COLO668 (cell line): ENCODE measurements at regions not wholly inside any gene's neighbourhood (a gene's known extent, or its start where the extent isn't known, plus 50 kb on each side); places are given as distances from the start of the nearest gene placed in this dataset.
"Not testable (repeated sequence)": the region's sequence is repeated elsewhere in the genome, so short reads cannot be mapped to it uniquely, and the experiment has no call there.

Experiments
- DNase-seq: peaks from one replicate; lab custom pipeline; 2025; ENCODE audit not compliant: unreplicated experiment; lab: John Stamatoyannopoulos, UW

- peak; percentile 17 for DNase-seq
Measured at GRCh38 chr2:67895227-67895941, 167.4 kb downstream of the C1D start.

DNA sequence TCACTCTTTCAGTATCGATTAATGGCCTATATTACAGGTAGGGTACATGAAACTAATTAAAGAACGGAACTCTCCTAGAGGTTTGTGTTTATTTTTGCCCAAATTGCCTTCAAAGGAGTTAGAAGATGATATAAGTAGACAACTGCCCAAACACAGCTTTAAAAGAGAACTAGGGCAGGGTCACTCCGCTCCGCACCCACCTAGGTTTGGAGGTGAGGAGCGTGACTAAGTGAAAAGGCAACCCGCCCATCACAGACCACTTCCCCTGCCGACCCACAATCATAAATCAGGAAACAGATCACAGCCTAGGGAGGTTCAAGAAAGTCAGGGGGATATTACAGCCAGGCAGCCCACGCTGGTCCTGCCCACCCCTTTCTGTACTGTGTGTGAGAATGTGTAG, 166.7 kb downstream of the C1D start:
- no peak for DNase-seq

DNA sequence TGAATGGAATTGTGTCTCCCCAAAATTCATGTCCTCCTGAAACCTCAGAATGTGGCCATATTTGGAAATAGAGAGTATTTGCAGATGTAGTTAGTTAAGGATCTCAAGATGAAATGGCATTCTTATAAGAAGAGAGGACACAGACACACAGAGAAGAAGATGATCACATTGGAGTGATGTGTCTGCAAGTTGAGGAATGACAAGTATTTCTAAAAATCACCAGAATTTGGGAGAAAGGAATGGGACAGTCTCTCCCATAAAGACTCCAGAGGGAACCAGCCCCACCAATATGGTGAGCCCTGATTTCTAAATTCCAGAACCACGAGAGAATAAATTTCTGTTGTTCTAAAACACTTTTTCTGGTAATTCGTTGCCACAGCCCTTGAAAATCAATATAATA, 166.3 kb downstream of the C1D start:
- DNase-seq: no peak

DNA sequence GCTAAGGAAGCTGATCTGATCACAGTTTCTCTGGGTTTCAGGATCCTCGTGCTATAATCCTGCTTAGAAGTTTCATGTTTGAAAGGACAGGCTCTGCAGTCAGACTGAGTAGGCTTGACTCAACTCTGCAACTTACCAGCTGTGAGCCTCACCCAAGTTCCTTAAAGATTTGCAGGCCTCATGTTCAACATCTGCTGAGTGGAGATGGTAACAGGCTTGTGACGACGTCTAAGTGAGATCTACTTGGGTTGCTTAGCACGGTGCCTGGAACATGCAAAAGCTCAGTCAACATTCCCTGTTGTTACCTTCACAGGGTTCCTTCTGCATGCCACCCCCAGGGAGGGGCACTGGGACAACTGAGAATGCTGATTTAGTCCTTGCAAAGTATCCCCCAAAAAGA, 164.2 kb downstream of the C1D start:
- no peak for DNase-seq

DNA sequence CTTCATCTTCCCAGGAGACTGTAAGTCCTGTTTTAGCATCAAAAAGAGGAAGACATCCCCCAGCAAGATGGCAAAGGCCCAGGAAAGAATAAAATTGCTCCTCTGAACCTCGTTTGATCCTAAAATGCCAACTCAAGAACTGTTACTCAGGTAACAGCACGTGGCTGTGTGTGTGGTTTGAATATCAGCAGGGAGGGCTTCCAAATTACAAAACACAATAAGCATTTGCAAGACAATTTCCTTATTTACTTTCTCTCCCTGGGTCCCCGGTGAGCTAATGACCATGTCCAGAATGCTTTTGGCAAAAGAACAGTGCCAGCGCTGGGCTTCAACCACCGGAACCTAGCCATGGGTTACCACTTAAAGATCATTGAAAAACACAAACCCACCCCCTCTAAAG, 163.6 kb downstream of the C1D start:
- DNase-seq: no peak

- DNase-seq: no peak
Measured at GRCh38 chr2:67900826-67901225, 162.0 kb downstream of the C1D start.

DNA sequence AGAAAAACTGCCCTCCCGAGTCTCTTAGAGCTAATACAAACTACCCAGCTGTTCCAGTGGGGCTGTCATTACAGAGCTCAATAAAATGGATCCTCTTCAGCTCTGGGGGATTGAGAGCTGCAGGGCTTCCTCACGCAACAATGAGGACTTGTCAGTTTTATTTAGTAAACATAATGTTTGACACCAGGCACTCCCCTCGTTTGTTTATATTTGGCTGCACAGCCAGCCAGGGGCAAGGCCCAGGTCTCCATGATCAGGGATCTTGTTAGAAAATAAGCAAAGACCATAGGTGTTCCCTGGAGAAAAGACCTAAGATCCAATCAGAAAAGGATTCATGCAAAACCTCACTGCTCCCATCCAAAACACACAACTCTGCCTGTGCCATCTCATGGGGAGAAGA, 158.2 kb downstream of the C1D start:
- no peak for DNase-seq

DNA sequence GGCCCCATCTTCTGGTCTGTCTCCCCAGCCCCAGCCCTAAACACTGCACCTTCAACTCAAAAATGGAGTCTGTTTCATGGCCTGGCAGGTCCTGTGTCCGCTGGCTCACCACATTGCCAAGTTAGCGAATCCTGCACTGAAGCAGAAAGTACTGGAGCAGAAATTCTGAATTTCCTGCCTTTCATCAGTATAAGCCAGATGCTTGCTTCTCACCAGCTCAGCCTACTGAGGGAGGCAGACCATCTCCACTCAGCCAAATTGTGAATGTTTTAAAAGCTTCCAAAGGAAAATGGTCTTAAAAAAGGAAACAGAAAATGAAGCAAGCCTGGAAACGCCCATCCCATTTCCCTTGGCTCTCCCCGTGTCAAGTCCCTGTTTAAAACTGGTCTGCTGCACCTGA, 157.8 kb downstream of the C1D start:
- DNase-seq: no peak

DNA sequence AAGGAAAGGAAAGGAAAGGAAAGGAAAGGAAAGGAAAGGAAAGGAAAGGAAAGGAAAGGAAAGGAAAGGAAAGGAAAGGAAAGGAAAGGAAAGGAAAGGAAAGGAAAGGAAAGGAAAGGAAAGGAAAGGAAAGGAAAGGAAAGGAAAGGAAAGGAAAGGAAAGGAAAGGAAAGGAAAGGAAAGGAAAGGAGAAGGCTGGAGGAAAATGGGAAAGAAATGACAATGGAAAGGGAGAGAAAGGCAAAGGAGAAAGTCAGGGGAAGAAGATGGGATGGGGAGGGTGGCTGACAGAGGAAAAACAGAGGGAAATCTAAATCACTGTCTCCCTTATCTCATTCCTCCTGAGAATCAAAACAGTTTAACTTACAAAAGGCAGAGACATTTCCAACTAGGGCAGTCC, 156.3 kb downstream of the C1D start:
- DNase-seq: not testable (repeated sequence)

DNA sequence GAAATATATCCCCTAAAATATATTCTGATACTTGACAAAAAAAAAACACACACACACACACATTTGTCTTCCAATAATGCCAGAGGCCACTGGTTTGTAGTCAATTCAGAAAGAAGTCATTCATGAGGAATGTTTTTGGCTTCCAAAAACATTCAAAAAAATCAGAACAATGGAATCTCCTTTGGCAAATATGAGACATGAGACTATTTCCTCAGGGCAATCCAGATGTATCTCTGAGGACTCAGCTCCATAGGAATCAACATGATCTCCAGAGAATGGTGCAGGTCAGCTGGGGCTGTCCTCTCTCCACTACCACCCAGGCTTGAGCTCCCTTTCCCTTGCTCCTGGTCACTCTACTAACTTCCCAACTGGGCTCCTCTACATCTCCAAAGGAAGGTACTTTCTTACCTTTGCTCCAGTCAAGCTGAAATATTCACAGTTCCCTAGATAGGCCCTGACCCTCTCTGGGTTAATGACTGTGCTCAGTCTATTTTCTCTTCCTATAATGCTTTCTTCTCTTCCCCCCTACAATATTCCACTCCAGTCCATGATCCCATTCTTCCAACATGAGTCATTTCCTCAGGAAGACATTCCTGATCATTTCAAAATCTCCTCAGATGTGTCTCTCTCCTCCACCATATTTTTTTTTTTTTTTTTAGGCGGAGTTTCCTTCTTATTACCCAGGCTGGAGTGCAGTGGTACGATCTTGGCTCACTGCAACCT, 145.3 kb downstream of the C1D start:
- DNase-seq: no peak

GRCh38 chr2:67918471-67918870, 144.3 kb downstream of the C1D start:
- no peak for DNase-seq

- DNase-seq: no peak
Measured at GRCh38 chr2:67919490-67919889, 143.3 kb downstream of the C1D start.

- no peak for DNase-seq
Measured at GRCh38 chr2:67922080-67922785, 140.6 kb downstream of the C1D start.

- no peak for DNase-seq
Measured at GRCh38 chr2:67923696-67924095, 139.1 kb downstream of the C1D start.

- no peak for DNase-seq
Measured at GRCh38 chr2:67927501-67927900, 135.3 kb downstream of the C1D start.

- DNase-seq: no peak
Measured at GRCh38 chr2:67930156-67930555, 132.6 kb downstream of the C1D start.

DNA sequence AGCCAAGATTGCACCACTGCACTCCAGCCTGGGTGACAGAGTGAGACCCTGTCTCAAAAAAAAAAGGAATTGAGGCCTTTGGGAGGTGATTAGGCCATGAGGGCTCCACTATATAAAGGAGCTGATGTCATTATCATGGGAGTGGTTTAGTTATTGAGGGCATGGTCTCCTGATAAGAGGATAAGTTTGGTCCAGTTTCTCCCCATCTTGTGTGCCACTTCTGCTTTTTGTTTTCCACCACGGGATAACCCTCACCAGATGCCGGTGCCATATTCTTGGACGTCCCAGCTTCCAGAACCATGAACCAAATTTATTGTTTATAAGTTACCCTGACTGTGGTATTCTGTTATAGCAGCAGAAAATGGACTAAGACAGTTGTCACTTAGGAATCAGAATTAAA, 125.8 kb downstream of the C1D start:
- DNase-seq: no peak

- DNase-seq: no peak
Measured at GRCh38 chr2:67938053-67938452, 124.8 kb downstream of the C1D start.

DNA sequence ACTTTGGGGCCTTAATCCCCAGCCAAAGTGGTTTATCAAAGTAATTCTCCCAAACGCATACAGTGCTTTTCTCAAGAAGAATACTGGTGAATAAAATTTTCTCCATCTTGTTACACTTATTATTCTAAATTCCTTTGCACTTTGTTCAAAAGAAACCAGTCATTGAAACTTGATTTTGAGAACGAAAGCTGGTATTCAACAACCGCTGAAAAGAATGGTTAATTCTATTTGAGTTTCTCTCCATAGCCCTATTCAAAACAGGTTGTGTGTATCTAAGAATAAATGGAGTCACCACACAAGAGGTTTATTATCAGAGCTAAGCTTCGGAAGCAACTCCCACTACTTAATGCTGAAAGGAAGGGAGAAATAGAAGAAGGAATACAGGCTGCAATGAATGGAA, 117.7 kb downstream of the C1D start:
- DNase-seq: no peak

GRCh38 chr2:67945940-67946339, 116.9 kb downstream of the C1D start:
- no peak for DNase-seq

DNA sequence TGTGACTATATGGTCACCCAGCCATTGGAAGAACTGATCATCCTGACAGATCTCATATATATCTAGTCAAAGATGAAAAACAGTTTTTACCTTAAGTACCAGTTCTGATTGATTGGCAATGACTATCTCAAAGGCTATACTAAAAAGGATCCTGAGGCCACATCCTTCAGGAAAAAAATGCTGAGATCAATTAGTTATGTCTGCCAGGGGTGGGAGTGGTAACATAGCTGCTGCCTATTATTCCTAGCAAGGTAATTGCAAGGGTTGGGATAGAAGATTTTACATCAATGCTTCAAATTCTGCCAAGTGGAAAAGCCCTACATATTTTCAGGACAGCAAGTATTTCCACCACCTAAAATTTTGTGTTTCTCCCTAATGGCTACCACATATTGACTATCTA, 114.7 kb downstream of the C1D start:
- no peak for DNase-seq

- DNase-seq: no peak
Measured at GRCh38 chr2:67948506-67948905, 114.3 kb downstream of the C1D start.
